C4-2B (cell line): ENCODE measurements at regions not wholly inside any gene's neighbourhood (a gene's known extent, or its start where the extent isn't known, plus 50 kb on each side); places are given as distances from the start of the nearest gene placed in this dataset.
"Not testable (repeated sequence)": the region's sequence is repeated elsewhere in the genome, so short reads cannot be mapped to it uniquely, and the experiment has no call there.

Experiments
- H3K27ac ChIP-seq: fragments of 450-650 bp; 2 replicates; pipeline ENCODE4 v1.5.1; 2017
- CTCF ChIP-seq: fragments of 450-650 bp; conservative IDR thresholded peaks from 2 replicates; pipeline ENCODE4 v1.5.1; 2017; ENCODE audit warnings: mild to moderate bottlenecking
- ZFX ChIP-seq: fragments of 450-650 bp; IDR thresholded peaks from 2 replicates; pipeline ENCODE4 v1.6.1; 2017

- no peak for TF ChIP-seq ZFX
- no peak for TF ChIP-seq CTCF
- H3K27ac ChIP-seq = no peak overlapping the region
Measured at GRCh38 chr5:168140241-168140640, 151.2 kb upstream of the WWC1 start.

- TF ChIP-seq CTCF = no peak
- no peak for TF ChIP-seq ZFX
- H3K27ac ChIP-seq = no peak overlapping the region
Measured at GRCh38 chr5:168142402-168142801, 149.0 kb upstream of the WWC1 start.

GRCh38 chr5:168143521-168143920 is 147.9 kb upstream of the WWC1 start:
- H3K27ac ChIP-seq = not testable (repeated sequence)

GRCh38 chr5:168147106-168147505 is 144.3 kb upstream of the WWC1 start:
- H3K27ac ChIP-seq = no peak overlapping the region
- no peak for TF ChIP-seq CTCF
- no peak for TF ChIP-seq ZFX

- TF ChIP-seq ZFX = no peak
- TF ChIP-seq CTCF = no peak
- no peak overlapping the region for H3K27ac ChIP-seq
Measured at GRCh38 chr5:168147568-168148360, 143.7 kb upstream of the WWC1 start.

GRCh38 chr5:168151041-168151440 is 140.4 kb upstream of the WWC1 start:
- H3K27ac ChIP-seq = no peak overlapping the region
- TF ChIP-seq CTCF (no peak), ZFX (no peak)

- no peak for TF ChIP-seq CTCF
- no peak for TF ChIP-seq ZFX
- no peak overlapping the region for H3K27ac ChIP-seq
Measured at GRCh38 chr5:168152660-168153059, 138.8 kb upstream of the WWC1 start.

- no peak overlapping the region for H3K27ac ChIP-seq
- no peak for TF ChIP-seq ZFX
- no peak for TF ChIP-seq CTCF
Measured at GRCh38 chr5:168153263-168153875, 138.1 kb upstream of the WWC1 start.
